ENCODE measurements at regions not wholly inside any gene's neighbourhood (a gene's known extent, or its start where the extent isn't known, plus 50 kb on each side); places are given as distances from the start of the nearest gene placed in this dataset.

- TF ChIP-seq CTCF (IDR thresholded peaks at IDR 0.05), result no peak
- no peak for TF ChIP-seq EZH2 (IDR thresholded peaks at IDR 0.05; ENCODE audit: borderline replicate concordance, insufficient read depth, low read depth, low read length, poor library complexity, severe bottlenecking)
These were observed 66.6 kb downstream of the YIPF5 start for GRCh38 chr5:144103611-144104485.
